Dermis blood vessel endothelial cell (primary cell): ENCODE measurements at regions not wholly inside any gene's neighbourhood (a gene's known extent, or its start where the extent isn't known, plus 50 kb on each side); places are given as distances from the start of the nearest gene placed in this dataset.

ENCODE experiments used
- DNase-seq: peaks from one replicate; pipeline ENCODE4 v3.0.0; 2010

DNA sequence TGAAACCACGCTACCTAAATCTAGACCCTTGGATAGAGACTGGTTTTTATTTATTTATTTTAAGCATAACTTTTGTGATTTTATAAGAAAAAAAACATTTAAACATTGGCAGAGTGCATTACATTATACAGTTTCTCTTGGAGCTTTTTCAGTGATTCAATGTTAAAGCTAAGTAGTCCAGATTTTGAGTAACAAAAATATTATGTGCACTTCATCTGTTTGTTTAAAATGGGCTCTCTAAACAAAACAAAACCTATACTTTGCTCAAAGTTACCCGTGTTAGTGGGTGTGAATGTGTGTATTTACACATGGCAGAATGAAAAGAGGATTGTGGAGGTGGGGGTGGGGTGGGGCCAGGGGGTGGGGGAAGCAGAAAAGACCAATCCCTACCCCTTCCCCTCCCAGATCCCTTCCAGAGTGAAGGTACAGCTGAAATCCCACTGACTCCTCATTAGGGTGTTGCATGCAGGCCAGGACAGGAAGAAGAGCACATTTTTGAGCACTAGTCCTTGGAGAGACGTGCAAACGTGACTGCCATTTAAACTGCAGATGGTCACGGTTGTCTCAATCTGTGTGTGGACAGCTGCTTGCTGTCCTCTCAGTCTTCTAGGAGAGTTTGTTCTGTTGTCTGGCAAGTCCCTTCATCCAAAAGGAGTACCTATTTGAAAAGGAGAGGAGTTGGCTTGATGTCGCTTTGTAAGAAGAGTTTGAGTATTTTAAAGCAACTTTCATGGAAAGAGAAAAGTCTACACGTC, 303.0 kb downstream of the ICOS start:
- DNase-seq = no peak

DNA sequence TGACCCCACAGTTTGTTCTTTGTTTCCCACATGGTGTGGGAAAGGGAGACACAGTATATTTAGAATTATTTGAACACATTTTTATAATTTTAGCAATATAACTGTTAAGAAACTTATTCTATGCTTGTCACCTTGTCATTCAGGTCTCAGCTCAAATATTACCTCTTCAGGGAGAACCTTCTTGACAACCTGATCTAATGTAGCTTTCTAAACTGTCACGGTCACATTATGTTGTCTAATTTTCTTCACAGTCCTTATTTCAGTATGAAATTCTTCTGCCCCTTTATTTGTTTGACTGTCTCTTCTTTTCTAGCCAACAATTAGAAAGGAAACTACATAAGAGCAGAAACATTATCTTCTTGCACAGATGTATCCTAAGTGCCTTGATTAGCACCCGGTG, 304.3 kb upstream of the PARD3B start:
- no peak for DNase-seq

DNA sequence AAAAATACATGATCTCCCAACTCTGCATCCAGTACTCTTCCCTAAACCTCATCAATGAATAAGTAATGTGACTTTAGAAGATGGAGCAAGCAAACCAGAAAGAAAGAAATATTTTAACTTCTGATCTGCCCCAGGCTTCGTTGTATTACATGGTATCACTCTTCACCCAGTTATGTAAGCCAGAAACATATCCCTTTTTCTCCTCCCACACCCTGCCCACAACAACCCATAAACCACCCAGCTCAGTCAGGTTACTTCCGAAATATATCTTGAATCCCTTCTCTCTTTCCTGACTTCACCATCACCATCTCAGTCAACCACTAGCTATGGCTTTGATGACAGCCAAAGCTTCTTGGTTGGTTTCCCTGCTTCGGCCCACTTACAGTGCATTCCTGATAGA, 295.8 kb upstream of the PARD3B start:
- DNase-seq = no peak

DNA sequence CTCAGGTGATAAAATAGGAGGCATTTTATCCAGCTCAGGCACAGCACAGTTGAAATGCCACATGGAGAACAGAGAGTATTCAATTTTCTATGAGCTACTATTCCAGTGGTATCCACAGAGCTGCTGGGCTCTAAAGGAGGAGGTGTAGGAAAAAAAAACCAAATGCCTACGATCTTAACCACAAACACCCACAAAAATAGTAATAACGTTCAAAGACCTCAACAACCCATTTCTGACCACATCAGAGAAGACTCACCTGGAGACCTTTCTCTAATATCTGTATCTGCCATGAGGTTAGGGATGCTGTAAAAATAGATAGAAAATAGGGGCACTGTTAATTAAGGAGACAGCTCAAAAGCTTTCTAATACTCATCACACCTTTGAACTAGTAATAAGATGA, 294.6 kb upstream of the PARD3B start:
- DNase-seq = no peak

DNA sequence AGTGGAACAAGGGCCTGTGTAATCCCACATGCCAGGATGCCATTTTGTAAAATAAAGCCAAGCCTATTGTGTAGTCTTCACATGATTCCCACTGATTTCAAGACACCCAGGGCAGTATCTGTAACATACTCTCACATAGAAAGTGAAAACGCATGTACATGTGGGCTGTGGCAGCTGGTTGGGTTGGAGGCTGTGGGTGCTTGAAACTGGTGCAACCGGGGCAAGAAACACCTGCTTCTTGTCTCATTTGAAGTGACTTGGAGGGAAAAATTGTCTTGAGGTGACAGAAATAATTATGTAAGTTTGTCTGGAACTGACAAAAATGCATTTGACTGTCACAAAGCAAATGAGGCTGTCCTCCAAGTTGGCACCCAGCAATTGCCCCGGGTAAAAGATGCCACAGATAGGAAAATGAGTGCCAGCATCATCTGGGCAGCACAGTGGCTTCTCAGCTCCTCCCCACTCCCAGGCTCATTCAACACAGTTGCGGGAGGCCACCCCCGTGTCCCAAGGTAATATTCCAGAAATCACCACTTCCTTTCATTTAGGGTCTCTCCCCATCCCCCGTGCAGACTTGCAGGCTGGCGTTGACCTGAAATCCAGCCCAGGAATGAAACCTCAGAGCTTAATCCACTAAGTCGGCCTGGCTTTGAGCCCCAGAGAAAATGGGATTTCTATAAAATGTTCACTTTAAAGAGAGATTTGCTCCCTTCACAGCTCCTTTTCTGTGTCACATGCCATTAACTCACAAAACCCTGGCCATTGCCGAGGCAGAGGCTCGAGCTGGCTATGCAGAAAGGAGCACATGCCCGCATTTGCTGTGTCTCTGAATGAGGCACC, 293.9 kb upstream of the PARD3B start:
- DNase-seq = no peak

DNA sequence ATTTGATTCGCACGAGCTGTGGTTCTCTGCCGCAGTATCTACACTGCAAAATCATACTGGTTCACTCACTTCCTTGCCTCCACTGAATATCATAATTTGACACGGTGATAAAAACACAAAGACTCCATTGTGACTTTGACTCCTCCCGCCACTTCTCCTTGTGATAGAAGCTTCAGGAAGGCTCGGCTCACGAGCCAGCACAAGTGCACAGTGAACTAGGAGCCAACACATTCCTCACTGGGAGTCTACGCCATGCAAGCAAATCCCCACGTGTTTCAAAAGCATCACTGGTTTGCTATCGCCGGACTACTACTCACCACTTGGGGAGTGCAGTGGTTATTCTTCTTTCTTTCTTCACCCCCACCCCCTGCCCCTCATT, 293.3 kb upstream of the PARD3B start:
- DNase-seq = no peak

DNA sequence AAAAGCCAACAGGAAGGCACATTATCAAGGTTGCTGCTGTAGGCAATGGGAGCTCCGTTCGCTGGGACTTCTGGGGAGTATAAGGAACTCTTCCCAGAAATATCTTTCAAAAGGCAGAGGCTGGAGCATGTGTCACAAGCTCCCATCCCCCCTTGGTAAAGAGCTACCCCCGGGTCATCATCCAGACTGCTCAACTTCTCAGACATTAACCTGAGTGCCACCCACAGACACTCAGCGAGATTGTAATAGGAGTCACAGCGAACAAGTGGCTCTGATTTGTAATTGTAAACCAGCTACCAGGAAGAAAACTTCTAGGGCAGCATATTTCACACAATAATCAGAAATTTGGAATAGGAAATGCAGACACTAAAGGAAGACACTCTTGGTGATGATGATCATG, 290.2 kb upstream of the PARD3B start:
- DNase-seq = no peak

DNA sequence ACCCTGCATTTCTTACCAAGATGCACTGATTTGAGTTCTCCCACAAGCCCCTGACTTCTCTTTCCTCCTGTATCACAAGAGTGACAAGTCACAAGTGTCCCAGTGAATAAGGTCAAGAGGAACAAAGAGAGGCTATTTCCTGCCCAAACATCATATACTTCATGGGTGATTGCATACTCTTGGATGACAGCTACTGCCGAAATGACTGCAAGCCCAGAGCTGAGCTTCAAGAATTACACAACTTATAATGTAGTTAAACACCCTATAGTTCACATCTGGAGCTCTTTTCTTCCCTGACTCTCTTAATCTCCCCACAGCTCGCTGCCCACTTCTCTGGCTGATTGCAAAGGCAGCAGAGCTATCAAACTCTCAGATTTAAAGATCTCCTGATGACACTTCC, 289.7 kb upstream of the PARD3B start:
- no peak for DNase-seq

DNA sequence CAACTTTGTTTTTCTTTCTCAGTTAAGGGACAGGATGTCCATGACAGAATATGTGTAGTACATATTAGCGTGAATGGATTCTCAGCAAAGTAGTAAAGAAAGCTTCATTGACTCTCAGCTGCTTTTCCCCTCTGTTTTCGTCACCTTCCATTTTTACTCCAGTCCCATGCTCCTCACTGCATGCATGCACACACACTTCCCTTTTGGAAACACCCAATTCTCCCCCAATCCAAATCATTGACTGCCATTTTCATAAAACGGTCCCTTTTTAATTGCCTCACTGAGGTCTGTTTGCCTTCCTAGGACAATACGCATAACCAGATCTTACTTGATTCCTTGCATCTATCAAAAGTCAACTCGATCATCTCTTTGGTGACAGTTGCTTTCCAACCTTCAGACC, 287.5 kb upstream of the PARD3B start:
- DNase-seq = no peak

DNA sequence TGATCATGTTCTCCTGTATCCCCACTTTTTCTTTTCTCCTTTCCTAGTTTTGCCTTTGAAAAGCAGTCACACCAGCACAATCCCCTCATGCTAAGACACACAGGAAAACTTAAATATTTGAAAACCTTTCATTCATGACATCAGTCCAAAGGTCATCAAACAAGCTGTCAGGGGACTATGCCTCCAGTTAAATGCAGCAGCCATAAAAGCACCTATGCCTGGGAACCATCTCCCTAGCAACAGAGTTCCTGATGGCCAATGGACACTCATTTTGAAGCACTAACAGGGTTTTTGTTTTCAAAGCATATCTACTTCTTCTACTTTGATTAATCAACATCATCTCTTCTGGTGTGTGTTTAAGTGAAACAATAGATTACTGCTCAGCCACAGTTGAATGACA, 286.4 kb upstream of the PARD3B start:
- DNase-seq = no peak

DNA sequence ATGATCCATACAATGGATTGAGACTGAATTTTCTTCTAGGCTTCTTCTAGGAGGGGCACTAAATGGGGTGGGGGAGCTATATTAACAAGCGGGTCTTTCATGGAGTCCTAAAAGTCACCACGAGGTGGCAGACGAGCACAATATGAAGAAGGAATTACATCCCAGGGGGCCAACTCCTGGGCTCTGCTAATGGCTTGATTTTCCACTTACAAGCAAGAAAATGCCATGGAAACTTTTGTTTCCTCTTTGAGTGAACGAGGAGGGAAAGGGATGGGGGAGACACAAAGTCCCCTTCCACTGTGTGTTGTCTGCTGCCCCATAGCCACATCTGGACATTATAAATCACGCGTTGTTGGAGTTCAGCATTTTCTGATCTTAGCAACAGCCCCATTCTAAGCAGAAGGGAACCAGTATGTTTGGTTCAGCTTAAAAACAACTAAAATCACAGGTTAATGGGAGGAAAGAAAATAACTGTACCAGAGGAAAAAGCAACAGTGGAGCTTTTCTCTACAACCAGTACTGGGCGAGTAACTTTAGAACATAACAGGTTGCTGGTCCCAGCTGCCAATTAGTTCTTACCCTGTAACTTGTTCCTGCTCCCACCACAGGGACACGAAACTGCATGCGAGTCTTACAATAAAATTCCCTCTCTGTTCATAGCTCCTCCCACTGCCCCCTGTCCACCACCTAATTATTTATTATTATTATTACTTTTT, 285.0 kb upstream of the PARD3B start:
- DNase-seq = peak; percentile 94

DNA sequence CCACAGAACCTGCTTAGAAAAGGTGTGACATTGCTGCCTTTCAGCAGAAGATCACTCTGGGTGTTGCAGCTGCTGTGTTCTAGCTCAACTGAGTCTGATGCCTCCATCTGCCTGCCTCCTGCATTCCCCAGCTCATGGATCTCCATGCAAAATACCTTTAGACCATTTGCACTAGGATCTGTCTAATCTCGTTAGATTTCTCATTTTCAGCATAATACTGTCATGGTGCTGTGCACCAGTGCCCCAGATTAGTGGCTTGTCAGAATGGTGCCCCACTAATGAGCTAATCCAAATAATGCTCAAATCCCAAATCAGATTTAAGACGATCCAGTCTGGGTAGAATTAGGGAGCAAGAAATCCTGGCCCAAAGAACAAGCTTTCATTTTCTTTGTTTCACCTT, 284.4 kb upstream of the PARD3B start:
- DNase-seq = no peak

DNA sequence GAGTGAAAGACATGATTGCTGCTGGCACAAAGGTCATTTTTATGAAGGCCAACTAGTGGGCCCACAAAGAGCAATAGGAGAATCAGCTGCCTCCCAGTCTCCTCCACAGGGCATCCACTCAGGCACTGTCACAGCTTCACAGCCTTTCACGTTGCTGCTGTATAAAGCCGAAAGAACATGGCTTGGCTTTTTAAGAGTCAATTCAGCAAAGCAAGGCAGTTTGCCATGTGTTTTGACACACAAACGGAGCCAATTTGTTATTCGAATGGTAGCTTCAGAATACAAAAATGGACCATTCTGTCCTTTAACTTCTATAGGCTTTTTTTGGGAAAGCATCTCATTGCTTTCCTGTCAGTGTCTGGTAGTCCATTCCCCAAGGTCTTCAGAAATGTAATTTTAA, 283.4 kb upstream of the PARD3B start:
- DNase-seq = no peak

DNA sequence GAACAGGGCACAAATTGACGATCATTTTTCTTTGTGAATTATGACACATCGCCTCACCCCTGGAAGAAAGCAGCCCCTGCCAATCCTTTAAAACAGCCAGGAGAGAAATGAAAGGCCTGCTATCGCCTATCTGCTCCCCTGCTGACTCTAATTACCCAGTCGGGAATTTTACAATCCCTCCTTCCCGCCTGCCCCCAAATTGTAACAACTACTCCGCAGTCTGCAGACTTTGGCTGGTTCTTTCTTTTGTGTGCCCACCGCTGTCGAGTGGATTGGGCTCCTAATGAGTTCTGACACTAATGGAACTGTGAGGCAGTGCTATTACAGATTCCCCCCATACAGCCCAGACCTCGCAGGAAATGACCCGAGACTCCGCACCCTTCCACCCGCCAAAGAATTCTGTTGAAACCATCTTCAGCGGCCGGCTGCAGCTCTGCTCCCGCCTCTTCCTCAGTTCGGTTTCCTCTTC, 281.2 kb upstream of the PARD3B start:
- no peak for DNase-seq

DNA sequence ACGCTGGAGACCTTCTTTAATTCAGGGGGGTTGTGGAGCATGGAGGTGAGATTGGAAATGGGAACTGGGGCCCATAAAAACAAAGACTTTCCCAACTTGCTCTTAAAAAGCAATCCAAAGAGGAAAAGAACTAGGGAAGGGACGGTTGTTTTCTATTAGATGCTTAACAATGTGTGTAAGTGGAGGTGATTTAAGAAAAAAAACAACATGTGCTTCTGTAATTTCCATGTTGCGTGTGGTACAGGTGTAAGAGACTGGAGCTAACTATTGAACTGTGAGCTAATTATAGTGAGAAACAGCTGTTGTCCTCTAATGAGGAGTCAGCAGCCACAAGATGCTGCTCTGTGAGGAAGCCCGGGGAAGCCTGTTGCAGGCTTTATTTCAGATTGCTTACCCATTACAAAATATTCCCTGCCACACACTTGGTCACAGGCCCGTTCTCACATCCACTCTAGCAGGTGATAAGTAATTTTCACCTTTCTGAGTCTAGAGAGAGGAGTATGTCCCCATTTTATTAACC, 280.6 kb upstream of the PARD3B start:
- DNase-seq = no peak

DNA sequence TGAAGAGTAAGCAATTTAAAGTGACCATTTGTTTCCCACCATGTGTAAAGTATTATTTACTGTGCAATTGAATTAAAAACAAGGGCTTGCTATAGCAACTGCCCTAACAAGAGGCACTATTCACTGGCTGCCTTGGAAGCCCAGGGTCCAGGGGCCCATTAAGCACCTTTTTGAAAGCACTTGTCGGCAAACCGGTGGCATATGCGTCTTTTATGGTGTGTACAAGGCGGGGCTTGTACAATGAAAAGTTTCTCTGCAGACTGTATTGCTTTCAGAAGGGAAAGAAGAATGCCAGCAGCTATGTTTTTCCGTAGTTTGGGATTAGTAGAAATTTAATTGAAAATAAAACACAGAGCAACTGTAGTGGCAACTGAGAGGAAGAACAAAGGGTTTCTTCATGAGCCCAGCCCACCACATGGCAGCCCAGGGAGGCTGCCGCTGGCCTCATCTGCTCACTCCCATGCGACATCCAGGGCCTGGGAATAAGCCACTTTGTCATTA, 279.5 kb upstream of the PARD3B start:
- DNase-seq = no peak

DNA sequence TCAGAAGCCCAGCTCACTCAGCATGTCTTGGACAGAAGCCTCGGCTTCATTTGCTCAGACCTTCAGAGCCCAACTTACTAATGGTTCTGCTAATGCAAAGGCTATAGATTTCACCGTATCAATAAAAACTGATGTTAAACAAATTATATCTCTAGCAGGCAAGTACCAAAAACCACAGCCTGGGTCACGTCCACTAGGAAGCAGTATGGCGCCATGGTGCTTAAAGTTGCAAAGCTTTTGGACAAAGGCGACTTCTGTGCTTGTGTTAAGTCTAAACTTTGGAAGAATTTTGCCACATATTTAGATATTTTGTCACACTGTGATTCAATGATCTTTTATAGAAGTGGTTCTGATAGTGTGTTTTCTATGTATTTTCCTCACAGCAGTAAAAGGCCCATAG, 276.8 kb upstream of the PARD3B start:
- no peak for DNase-seq

DNA sequence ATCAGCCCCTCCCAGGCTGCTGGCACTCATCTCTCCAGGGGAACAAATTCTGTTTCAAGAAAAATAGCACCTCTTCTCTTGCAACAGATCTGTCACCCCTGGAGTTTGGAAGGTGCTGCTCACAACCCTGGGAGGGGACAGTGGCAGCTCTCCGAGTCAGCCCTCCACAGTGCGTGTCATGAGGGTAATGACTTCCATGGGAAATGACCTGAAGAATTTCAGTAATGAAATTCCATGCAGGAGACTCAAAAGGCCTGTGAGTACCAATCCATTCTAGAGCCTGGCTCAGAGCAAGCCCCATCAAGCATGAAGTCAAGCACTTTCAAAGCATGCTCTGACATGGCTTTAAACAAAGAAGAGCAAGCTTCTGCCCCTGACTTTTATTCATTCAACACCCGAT, 276.3 kb upstream of the PARD3B start:
- no peak for DNase-seq

DNA sequence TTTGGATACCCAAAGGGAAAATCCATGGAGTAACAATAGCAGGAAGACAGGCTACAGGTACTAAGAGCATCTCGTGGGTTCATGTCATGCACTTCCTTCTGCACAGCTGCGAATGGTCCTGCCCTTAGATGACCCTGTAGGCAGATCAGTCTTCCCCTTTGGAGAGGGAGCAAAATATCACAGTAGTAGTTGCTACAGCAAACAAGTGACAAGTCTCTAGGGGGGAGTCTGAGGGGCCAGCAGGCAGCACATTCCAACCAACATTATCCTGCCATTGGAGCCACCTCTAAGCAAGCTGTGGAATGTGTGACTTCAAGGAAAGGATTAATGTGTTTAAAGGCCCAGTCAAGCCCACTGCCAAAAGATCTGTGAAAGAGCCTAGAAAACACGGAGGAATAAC, 273.2 kb upstream of the PARD3B start:
- DNase-seq = peak; percentile 51

DNA sequence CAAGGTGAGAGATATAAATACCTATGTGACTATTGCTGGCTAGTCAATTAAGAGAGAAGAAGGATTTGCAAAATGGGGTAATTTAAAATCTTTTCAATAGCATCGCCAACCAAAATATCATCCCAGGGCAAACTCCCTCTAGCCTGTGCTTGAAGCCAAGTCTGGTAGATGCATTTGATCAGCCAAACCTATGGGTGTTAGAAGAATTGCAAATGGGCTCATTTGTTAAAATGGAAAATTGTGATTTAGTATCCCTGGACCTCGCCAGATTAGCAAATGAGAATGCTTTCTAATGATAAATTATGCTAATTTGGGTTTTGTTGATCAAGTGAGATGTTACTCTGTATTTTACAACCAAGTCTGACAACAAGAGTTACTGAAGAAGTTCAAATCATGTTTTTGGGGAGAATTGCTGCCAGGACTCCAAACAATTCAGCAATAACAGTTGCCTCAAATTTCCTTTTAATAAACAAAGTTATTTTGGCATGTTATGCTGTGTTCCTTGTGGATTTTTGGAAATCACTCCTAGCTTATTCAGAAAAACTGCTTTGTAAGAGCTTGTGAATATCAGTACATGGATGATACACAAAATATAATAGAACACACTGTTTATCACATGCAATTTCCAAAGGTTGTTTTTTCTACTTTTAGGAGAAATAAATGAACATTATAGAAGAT, 272.5 kb upstream of the PARD3B start:
- no peak for DNase-seq

DNA sequence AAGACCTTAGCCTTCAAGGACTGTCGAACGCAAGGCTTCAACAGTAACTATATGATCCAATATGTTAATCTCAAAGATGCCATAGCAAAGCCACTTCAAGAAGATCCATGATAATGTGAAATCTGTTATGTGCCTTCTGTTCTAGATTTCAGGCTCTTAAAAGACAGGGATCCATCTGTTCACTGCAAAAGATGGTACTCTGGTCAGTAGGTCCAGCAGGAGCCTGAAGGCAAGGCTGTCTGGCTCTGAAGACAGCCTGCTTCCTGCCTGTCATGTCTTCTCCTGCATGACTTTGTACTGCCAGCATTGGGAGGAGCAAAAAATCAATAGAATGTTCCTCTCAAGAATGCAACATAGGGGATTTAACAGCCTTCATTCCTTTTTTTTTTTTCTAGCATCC, 270.8 kb upstream of the PARD3B start:
- DNase-seq = no peak

DNA sequence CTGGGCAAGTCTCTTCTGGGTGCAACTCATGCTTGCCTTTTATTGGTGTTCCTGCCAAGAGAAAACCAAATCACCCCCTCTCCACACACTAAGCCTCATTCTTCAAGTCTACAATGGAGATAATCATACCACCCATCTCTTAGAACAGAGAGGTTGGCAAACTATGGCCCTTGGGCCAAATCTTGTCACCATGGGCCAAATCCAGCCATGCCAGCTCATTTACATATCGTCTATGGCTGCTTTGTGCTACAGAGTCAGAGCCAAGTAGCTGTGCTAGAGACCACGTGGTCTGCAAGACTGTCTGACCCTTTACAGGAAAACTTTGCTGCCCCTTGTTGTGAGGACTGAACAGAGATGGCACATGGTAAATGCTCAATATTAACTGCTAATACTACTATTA, 270.3 kb upstream of the PARD3B start:
- no peak for DNase-seq

DNA sequence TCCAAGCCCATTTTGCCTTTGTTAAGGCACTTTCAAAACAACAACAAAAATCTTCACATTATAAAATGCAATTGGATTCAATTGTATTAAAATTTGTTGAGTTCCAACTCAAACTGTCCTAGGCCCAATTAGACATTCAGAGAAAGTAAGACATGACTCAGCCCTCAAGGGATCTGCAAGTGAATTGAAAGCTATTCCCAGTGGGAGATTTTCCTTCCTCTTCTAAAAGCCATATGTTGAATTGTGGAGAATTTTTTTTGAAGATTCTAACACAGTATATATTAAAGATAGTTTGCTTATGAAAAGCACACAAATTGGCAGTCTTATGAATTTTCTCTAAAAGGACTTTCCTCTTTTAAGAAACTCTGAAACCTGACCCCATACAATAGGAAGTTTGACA, 268.0 kb upstream of the PARD3B start:
- no peak for DNase-seq
